ENCODE measurements at regions not wholly inside any gene's neighbourhood (a gene's known extent, or its start where the extent isn't known, plus 50 kb on each side); places are given as distances from the start of the nearest gene placed in this dataset.

- TF ChIP-seq CTCF (IDR thresholded peaks at IDR 0.05) (no peak), POLR2A (IDR thresholded peaks at IDR 0.05) (no peak)
Measured at GRCh38 chr3:16121391-16121790, 53.1 kb upstream of the GALNT15 start.
